Testis (tissue), 2 donors: ENCODE measurements at regions not wholly inside any gene's neighbourhood (a gene's known extent, or its start where the extent isn't known, plus 50 kb on each side); places are given as distances from the start of the nearest gene placed in this dataset.

Source experiments
- CTCF ChIP-seq, 3 experiments: fragments of 450-650 bp in 2 of 3; fragments of 200-600 bp in 1 of 3; sonication (generic) in 1 of 3; IDR thresholded peaks; one replicate each; pipeline ENCODE4 v1.5.1; 2016 to 2019; ENCODE audit warnings: antibody characterized with exemption in 3 of 3, mild to moderate bottlenecking in 2 of 3, moderate library complexity in 1 of 3
- POLR2A ChIP-seq: fragments of 450-650 bp; IDR thresholded peaks from one replicate; pipeline ENCODE4 v1.6.1; 2017; ENCODE audit warnings: antibody characterized with exemption, mild to moderate bottlenecking, moderate library complexity

- no peak for TF ChIP-seq CTCF (IDR thresholded peaks at IDR 0.05)
- TF ChIP-seq POLR2A = no peak
These were observed 216.4 kb downstream of the LTN1 start for GRCh38 chr21:28776251-28776650.
